ENCODE measurements at regions not wholly inside any gene's neighbourhood (a gene's known extent, or its start where the extent isn't known, plus 50 kb on each side); places are given as distances from the start of the nearest gene placed in this dataset.
"Not testable (repeated sequence)": the region's sequence is repeated elsewhere in the genome, so short reads cannot be mapped to it uniquely, and the experiment has no call there.

- Mint-ChIP-seq H3K4me1 (ENCODE audit: low read depth) (no peaks in the 10 kb centered on the region), H3K27me3 (no peaks in the 10 kb centered on the region), H3K27ac (no peak overlapping the region), H3K36me3 (ENCODE audit: low read depth) (no peaks in the 10 kb centered on the region), H3K9me3 (no peaks in the 10 kb centered on the region), H3K4me3 (no peak overlapping the region)
- intact Hi-C loops (cut with micrococcal nuclease) = no loop called here
Measured at GRCh38 chr12:94916663-94917062, 86.8 kb downstream of the NDUFA12 start.

- Mint-ChIP-seq H3K27me3 (no peaks in the 10 kb centered on the region), H3K27ac (no peak overlapping the region), H3K36me3 (ENCODE audit: low read depth) (no peaks in the 10 kb centered on the region), H3K9me3 (no peaks in the 10 kb centered on the region), H3K4me3 (no peak overlapping the region), H3K4me1 (ENCODE audit: low read depth) (no peaks in the 10 kb centered on the region)
- intact Hi-C loops (cut with micrococcal nuclease) = no loop called here
Measured at GRCh38 chr12:94909663-94910062, 93.8 kb downstream of the NDUFA12 start.

GRCh38 chr12:94905749-94906148 is 97.7 kb downstream of the NDUFA12 start:
- H3K4me3 Mint-ChIP-seq; H3K4me1 Mint-ChIP-seq (ENCODE audit: low read depth); H3K27me3 Mint-ChIP-seq; H3K9me3 Mint-ChIP-seq; intact Hi-C loops (cut with micrococcal nuclease); H3K27ac Mint-ChIP-seq; H3K36me3 Mint-ChIP-seq (ENCODE audit: low read depth): not testable (repeated sequence)

- intact Hi-C loops (cut with micrococcal nuclease) = no loop called here
- H3K27me3 Mint-ChIP-seq = peaks cover 2% of the 10 kb centered on the region
- H3K4me1 Mint-ChIP-seq (ENCODE audit: low read depth) = no peaks in the 10 kb centered on the region
- no peaks in the 10 kb centered on the region for H3K9me3 Mint-ChIP-seq
- H3K27ac Mint-ChIP-seq = no peak overlapping the region
- H3K36me3 Mint-ChIP-seq (ENCODE audit: low read depth) = no peaks in the 10 kb centered on the region
- H3K4me3 Mint-ChIP-seq = no peak overlapping the region
Measured at GRCh38 chr12:94900496-94900895, 103.0 kb downstream of the NDUFA12 start.

GRCh38 chr12:94898388-94898787 is 105.1 kb downstream of the NDUFA12 start:
- Mint-ChIP-seq H3K4me1 (ENCODE audit: low read depth) (no peaks in the 10 kb centered on the region), H3K27me3 (peaks cover 2% of the 10 kb centered on the region), H3K4me3 (no peak overlapping the region), H3K36me3 (ENCODE audit: low read depth) (no peaks in the 10 kb centered on the region), H3K27ac (no peak overlapping the region), H3K9me3 (no peaks in the 10 kb centered on the region)
- intact Hi-C loops (cut with micrococcal nuclease) = no loop called here

- H3K27me3 Mint-ChIP-seq = peaks cover 2% of the 10 kb centered on the region
- H3K4me1 Mint-ChIP-seq (ENCODE audit: low read depth) = no peaks in the 10 kb centered on the region
- H3K36me3 Mint-ChIP-seq (ENCODE audit: low read depth) = no peaks in the 10 kb centered on the region
- intact Hi-C loops (cut with micrococcal nuclease) = no loop called here
- no peaks in the 10 kb centered on the region for H3K9me3 Mint-ChIP-seq
- H3K27ac Mint-ChIP-seq = no peak overlapping the region
- no peak overlapping the region for H3K4me3 Mint-ChIP-seq
Measured at GRCh38 chr12:94892544-94893267, 110.8 kb downstream of the NDUFA12 start.

- Mint-ChIP-seq H3K36me3 (ENCODE audit: low read depth) (no peaks in the 10 kb centered on the region), H3K27me3 (peaks cover 6% of the 10 kb centered on the region), H3K4me3 (no peak overlapping the region), H3K9me3 (no peaks in the 10 kb centered on the region), H3K27ac (no peak overlapping the region), H3K4me1 (ENCODE audit: low read depth) (no peaks in the 10 kb centered on the region)
- intact Hi-C loops (cut with micrococcal nuclease) = no loop called here
Measured at GRCh38 chr12:94889445-94890210, 113.9 kb downstream of the NDUFA12 start.

- Mint-ChIP-seq H3K9me3 (no peaks in the 10 kb centered on the region), H3K27ac (no peak overlapping the region), H3K4me3 (no peak overlapping the region), H3K4me1 (ENCODE audit: low read depth) (no peaks in the 10 kb centered on the region), H3K27me3 (peaks cover 41% of the 10 kb centered on the region), H3K36me3 (ENCODE audit: low read depth) (no peaks in the 10 kb centered on the region)
- intact Hi-C loops (cut with micrococcal nuclease) = no loop called here
Measured at GRCh38 chr12:94879542-94879941, 124.0 kb downstream of the NDUFA12 start.

GRCh38 chr12:94875525-94875924 is 128.0 kb downstream of the NDUFA12 start:
- intact Hi-C loops (cut with micrococcal nuclease) = no loop called here
- H3K27ac Mint-ChIP-seq = no peak overlapping the region
- H3K4me3 Mint-ChIP-seq = no peak overlapping the region

GRCh38 chr12:94874518-94875302 is 128.8 kb downstream of the NDUFA12 start:
- H3K4me3 Mint-ChIP-seq = no peak overlapping the region
- peaks cover 73% of the 10 kb centered on the region for H3K27me3 Mint-ChIP-seq
- no peaks in the 10 kb centered on the region for H3K36me3 Mint-ChIP-seq (ENCODE audit: low read depth)
- peaks cover 8% of the 10 kb centered on the region for H3K4me1 Mint-ChIP-seq (ENCODE audit: low read depth)
- no peak overlapping the region for H3K27ac Mint-ChIP-seq
- no peaks in the 10 kb centered on the region for H3K9me3 Mint-ChIP-seq
- intact Hi-C loops (cut with micrococcal nuclease) = no loop called here

More at GRCh38 chr12:94875525-94875924, 128.0 kb downstream of the NDUFA12 start:
- Mint-ChIP-seq H3K27me3 (peaks cover 70% of the 10 kb centered on the region), H3K36me3 (ENCODE audit: low read depth) (no peaks in the 10 kb centered on the region), H3K4me1 (ENCODE audit: low read depth) (peaks cover 8% of the 10 kb centered on the region), H3K9me3 (no peaks in the 10 kb centered on the region)

- peaks cover 69% of the 10 kb centered on the region for H3K27me3 Mint-ChIP-seq
- intact Hi-C loops (cut with micrococcal nuclease) = no loop called here
- peak overlapping the region; percentile 69 for H3K4me3 Mint-ChIP-seq
Measured at GRCh38 chr12:94873734-94874517, 129.6 kb downstream of the NDUFA12 start.

GRCh38 chr12:94872971-94873733 is 130.3 kb downstream of the NDUFA12 start:
- Mint-ChIP-seq H3K4me1 (ENCODE audit: low read depth) (peaks cover 8% of the 10 kb centered on the region), H3K36me3 (ENCODE audit: low read depth) (no peaks in the 10 kb centered on the region), H3K4me3 (peak overlapping the region; percentile 26), H3K27ac (no peak overlapping the region), H3K27me3 (peaks cover 66% of the 10 kb centered on the region), H3K9me3 (no peaks in the 10 kb centered on the region)
- intact Hi-C loops (cut with micrococcal nuclease) = no loop called here

More at GRCh38 chr12:94873734-94874517, 129.6 kb downstream of the NDUFA12 start:
- Mint-ChIP-seq H3K27ac (no peak overlapping the region), H3K36me3 (ENCODE audit: low read depth) (no peaks in the 10 kb centered on the region), H3K9me3 (no peaks in the 10 kb centered on the region), H3K4me1 (ENCODE audit: low read depth) (peaks cover 8% of the 10 kb centered on the region)

GRCh38 chr12:94872671-94872970 is 130.9 kb downstream of the NDUFA12 start:
- no peaks in the 10 kb centered on the region for H3K9me3 Mint-ChIP-seq
- intact Hi-C loops (cut with micrococcal nuclease) = no loop called here
- peaks cover 8% of the 10 kb centered on the region for H3K4me1 Mint-ChIP-seq (ENCODE audit: low read depth)
- no peak overlapping the region for H3K27ac Mint-ChIP-seq
- no peaks in the 10 kb centered on the region for H3K36me3 Mint-ChIP-seq (ENCODE audit: low read depth)
- peaks cover 64% of the 10 kb centered on the region for H3K27me3 Mint-ChIP-seq
- H3K4me3 Mint-ChIP-seq = no peak overlapping the region
